GM23338 (cell line): ENCODE measurements at regions not wholly inside any gene's neighbourhood (a gene's known extent, or its start where the extent isn't known, plus 50 kb on each side); places are given as distances from the start of the nearest gene placed in this dataset.

Experiments used
- ATAC-seq: fragments of 200-7000 bp; cut with Tn5 transposase; 3 replicates; pipeline ENCODE4 v1.9.1; 2020
- DNase-seq: peaks from one replicate; pipeline ENCODE4 v3.0.0-alpha.2; 2015; ENCODE audit warnings: low spot score
- H2AFZ ChIP-seq: fragments of 200-600 bp; sonication (generic); 2 replicates; pipeline ENCODE4 v1.8.0; 2016; ENCODE audit warnings: antibody characterized with exemption, mild to moderate bottlenecking, moderate library complexity
- H3F3A ChIP-seq: fragments of 200-600 bp; sonication (generic); replicated peaks from 2 replicates; pipeline ENCODE4 v1.8.0; 2017; ENCODE audit warnings: antibody characterized with exemption, mixed run types, low read depth
- H3K27ac ChIP-seq: fragments of 200-600 bp; sonication (generic); 2 replicates; pipeline ENCODE4 v1.6.1; 2016; ENCODE audit warnings: low read depth
- H3K27me3 ChIP-seq: fragments of 200-600 bp; sonication (generic); 2 replicates; pipeline ENCODE4 v1.8.0; 2016; ENCODE audit warnings: mild to moderate bottlenecking, mixed run types, moderate library complexity; ENCODE audit not compliant: insufficient read depth
- H3K36me3 ChIP-seq: fragments of 200-600 bp; sonication (generic); 2 replicates; pipeline ENCODE4 v1.8.0; 2016; ENCODE audit warnings: mild to moderate bottlenecking; ENCODE audit not compliant: insufficient read depth
- H3K4me1 ChIP-seq: fragments of 200-600 bp; sonication (generic); 2 replicates; pipeline ENCODE4 v1.8.0; 2016; ENCODE audit warnings: mild to moderate bottlenecking, moderate library complexity; ENCODE audit not compliant: insufficient read depth
- H3K4me2 ChIP-seq: fragments of 200-600 bp; sonication (generic); 2 replicates; pipeline ENCODE4 v1.7.1; 2017; ENCODE audit warnings: mixed run types
- H3K4me3 ChIP-seq: fragments of 200-600 bp; sonication (generic); 2 replicates; pipeline ENCODE4 v1.6.1; 2016; ENCODE audit warnings: mixed run types
- H3K79me2 ChIP-seq: fragments of 200-600 bp; sonication (generic); replicated peaks from 2 replicates; pipeline ENCODE4 v1.8.0; 2017; ENCODE audit warnings: mild to moderate bottlenecking; ENCODE audit not compliant: insufficient read depth
- H3K9me2 ChIP-seq: fragments of 200-600 bp; sonication (generic); 2 replicates; pipeline ENCODE4 v1.8.0; 2017; ENCODE audit not compliant: insufficient read depth
- H4K20me1 ChIP-seq: fragments of 200-600 bp; sonication (generic); replicated peaks from 2 replicates; pipeline ENCODE4 v1.8.0; 2017; ENCODE audit warnings: mild to moderate bottlenecking; ENCODE audit not compliant: insufficient read depth
- H3K27ac Mint-ChIP-seq: 2 replicates; pipeline ENCODE4 v1.8.0; 2020; ENCODE audit warnings: inconsistent platforms, mild to moderate bottlenecking, moderate library complexity, mixed read lengths
- H3K27me3 Mint-ChIP-seq: 3 replicates; pipeline ENCODE4 v1.8.0; 2022; ENCODE audit warnings: low read depth, mild to moderate bottlenecking, moderate library complexity, mixed read lengths, inconsistent platforms; ENCODE audit not compliant: insufficient read depth, poor library complexity
- H3K36me3 Mint-ChIP-seq: 3 replicates; pipeline ENCODE4 v1.8.0; 2021; ENCODE audit warnings: low read depth, mild to moderate bottlenecking, inconsistent platforms, moderate library complexity, mixed read lengths
- H3K4me1 Mint-ChIP-seq: 3 replicates; pipeline ENCODE4 v1.8.0; 2020; ENCODE audit warnings: mild to moderate bottlenecking, inconsistent platforms, mixed read lengths
- H3K4me3 Mint-ChIP-seq: 3 replicates; pipeline ENCODE4 v1.8.0; 2021; ENCODE audit warnings: moderate library complexity, mild to moderate bottlenecking, inconsistent platforms, mixed read lengths
- H3K9me3 Mint-ChIP-seq: 3 replicates; pipeline ENCODE4 v1.8.0; 2020; ENCODE audit warnings: moderate library complexity, mild to moderate bottlenecking, inconsistent platforms, mixed read lengths
- CREB1 ChIP-seq: fragments of 250-450 bp; sonication (Bioruptor Pico); IDR thresholded peaks from 2 replicates; pipeline ENCODE4 v1.5.0; 2020; ENCODE audit warnings: low read depth, mild to moderate bottlenecking, moderate library complexity
- CTCF ChIP-seq, 2 experiments: fragments of 200-600 bp in 1 of 2; sonication (generic) in 1 of 2; conservative IDR thresholded peaks; 2 replicates each; pipeline versions ENCODE4 v1.5.1 to v1.6.1; 2016 to 2017; ENCODE audit warnings: antibody characterized with exemption in 2 of 2, low read depth in 2 of 2, mild to moderate bottlenecking in 2 of 2, moderate library complexity in 1 of 2
- ETS1 ChIP-seq: IDR thresholded peaks from 2 replicates; pipeline ENCODE4 v1.6.1; 2016; ENCODE audit warnings: antibody characterized with exemption
- EZH2 ChIP-seq: fragments of 200-600 bp; sonication (generic); IDR thresholded peaks from one replicate; pipeline ENCODE4 v1.8.0; 2017; ENCODE audit warnings: antibody characterized with exemption, mild to moderate bottlenecking, low read depth; ENCODE audit not compliant: unreplicated experiment
- EZH2phosphoT487 ChIP-seq: fragments of 200-600 bp; sonication (generic); IDR thresholded peaks from one replicate; pipeline ENCODE4 v1.8.1; 2018; ENCODE audit warnings: antibody characterized with exemption; ENCODE audit not compliant: unreplicated experiment
- JUNB ChIP-seq: IDR thresholded peaks from one replicate; pipeline ENCODE4 v1.6.1; 2016; ENCODE audit warnings: antibody characterized with exemption; ENCODE audit not compliant: unreplicated experiment
- NANOG ChIP-seq: IDR thresholded peaks from 2 replicates; pipeline ENCODE4 v1.6.1; 2016; ENCODE audit warnings: antibody characterized with exemption, borderline replicate concordance
- POLR2AphosphoS5 ChIP-seq: IDR thresholded peaks from 2 replicates; pipeline ENCODE4 v1.6.1; 2016; ENCODE audit warnings: antibody characterized with exemption, low read depth
- REST ChIP-seq: IDR thresholded peaks from one replicate; pipeline ENCODE4 v1.6.1; 2018; ENCODE audit warnings: antibody characterized with exemption; ENCODE audit not compliant: unreplicated experiment
- STAT1 ChIP-seq: IDR thresholded peaks from one replicate; pipeline ENCODE4 v1.6.1; 2016; ENCODE audit warnings: antibody characterized with exemption; ENCODE audit not compliant: unreplicated experiment
- ZNF114 ChIP-seq: fragments of 250-450 bp; sonication (Bioruptor Pico); IDR thresholded peaks from 2 replicates; pipeline ENCODE4 v1.5.0; 2020; ENCODE audit warnings: mild to moderate bottlenecking, moderate library complexity
- ZNF331 ChIP-seq: fragments of 250-450 bp; sonication (Bioruptor Pico); IDR thresholded peaks from 2 replicates; pipeline ENCODE4 v1.5.0; 2020; ENCODE audit warnings: low read depth, mild to moderate bottlenecking, moderate library complexity
- ZNF462 ChIP-seq: fragments of 250-450 bp; sonication (Bioruptor Pico); IDR thresholded peaks from 2 replicates; pipeline ENCODE4 v1.5.0; 2020; ENCODE audit warnings: mild to moderate bottlenecking, moderate library complexity

GRCh38 chr10:133023216-133023843, 64.4 kb upstream of the ADGRA1 start:
- Mint-ChIP-seq H3K36me3 (no peaks in the 10 kb centered on the region), H3K9me3 (no peaks in the 10 kb centered on the region), H3K27ac (no peak overlapping the region), H3K4me1 (peaks cover 13% of the 10 kb centered on the region), H3K27me3 (peaks cover 17% of the 10 kb centered on the region), H3K4me3 (no peak overlapping the region)
- Histone ChIP-seq H3K9me2 (no peaks in the 10 kb centered on the region), H3K4me2 (no peak overlapping the region), H3K27me3 (no peaks in the 10 kb centered on the region), H3K4me1 (0 out of 2 replicates have a peak, but pooled peaks cover 4% of the 10 kb centered on the region), H3F3A (no peaks in the 10 kb centered on the region), H2AFZ (no peak overlapping the region), H4K20me1 (no peaks in the 10 kb centered on the region), H3K79me2 (no peaks in the 10 kb centered on the region), H3K4me3 (no peak overlapping the region), H3K27ac (no peak overlapping the region), H3K36me3 (no peaks in the 10 kb centered on the region)
- DNase-seq (no peak), ATAC-seq (no peak)
- TF ChIP-seq POLR2AphosphoS5 (no peak), CREB1 (CRISPR knock-in tag) (no peak), EZH2 (no peak), STAT1 (no peak), ZNF114 (CRISPR knock-in tag) (no peak), CTCF (conservative IDR thresholded peaks at IDR 0.05; ENCODE audit: low read depth in 2 of 2) (no peak), JUNB (no peak), ETS1 (no peak), ZNF331 (CRISPR knock-in tag) (no peak), EZH2phosphoT487 (no peak), ZNF462 (CRISPR knock-in tag) (no peak), NANOG (no peak), REST (no peak)
